Astrocyte (in vitro differentiated cells and primary cell): ENCODE measurements at regions not wholly inside any gene's neighbourhood (a gene's known extent, or its start where the extent isn't known, plus 50 kb on each side); places are given as distances from the start of the nearest gene placed in this dataset.

Source experiments
- DNase-seq: peaks from one replicate; pipeline ENCODE4 v3.0.0-alpha.2; 2010; ENCODE audit warnings: low read depth
- FAIRE-seq: peaks from 2 replicates; lab custom pipeline; 2011; peaks lifted over from hg19 to GRCh38; lab: Jason Lieb, UNC
- H2AFZ ChIP-seq: 2 replicates; pipeline ENCODE4 v1.6.0; 2012; ENCODE audit warnings: low read depth, low read length, inconsistent platforms
- H3K27ac ChIP-seq: 2 replicates; pipeline ENCODE4 v1.5.1; 2011; ENCODE audit warnings: low read depth, low read length, inconsistent platforms
- H3K27me3 ChIP-seq: 2 replicates; pipeline ENCODE4 v1.6.0; 2011; ENCODE audit warnings: low read length, inconsistent platforms; ENCODE audit not compliant: insufficient read depth
- H3K36me3 ChIP-seq: 2 replicates; pipeline ENCODE4 v1.5.1; 2011; ENCODE audit warnings: low read length, inconsistent platforms; ENCODE audit not compliant: insufficient read depth
- H3K4me1 ChIP-seq: 2 replicates; pipeline ENCODE4 v1.5.1; 2011; ENCODE audit warnings: low read length, inconsistent platforms; ENCODE audit not compliant: insufficient read depth
- H3K4me2 ChIP-seq: 2 replicates; pipeline ENCODE4 v1.6.0; 2012; ENCODE audit warnings: low read length, inconsistent platforms
- H3K4me3 ChIP-seq: 2 replicates; pipeline ENCODE4 v1.5.1; 2011; ENCODE audit warnings: low read depth, mild to moderate bottlenecking, low read length, inconsistent platforms; ENCODE audit not compliant: insufficient read depth
- H3K79me2 ChIP-seq: 2 replicates; pipeline ENCODE4 v1.6.0; 2012; ENCODE audit warnings: mild to moderate bottlenecking, low read length, inconsistent platforms; ENCODE audit not compliant: insufficient read depth
- H3K9ac ChIP-seq: 2 replicates; pipeline ENCODE4 v1.6.0; 2012; ENCODE audit warnings: mild to moderate bottlenecking, low read length, inconsistent platforms
- H3K9me3 ChIP-seq: 2 replicates; pipeline ENCODE4 v1.5.1; 2012; ENCODE audit warnings: low read depth, mild to moderate bottlenecking, low read length, inconsistent platforms; ENCODE audit not compliant: insufficient read depth
- H4K20me1 ChIP-seq: 2 replicates; pipeline ENCODE4 v1.6.0; 2012; ENCODE audit warnings: low read length, inconsistent platforms; ENCODE audit not compliant: insufficient read depth
- H3K27ac Mint-ChIP-seq: one replicate; pipeline ENCODE4 v1.8.0; 2021; ENCODE audit warnings: mild to moderate bottlenecking, mixed read lengths; ENCODE audit not compliant: unreplicated experiment
- H3K27me3 Mint-ChIP-seq: one replicate; pipeline ENCODE4 v1.8.0; 2021; ENCODE audit warnings: low read depth, mixed read lengths; ENCODE audit not compliant: unreplicated experiment
- H3K36me3 Mint-ChIP-seq: one replicate; pipeline ENCODE4 v1.8.0; 2021; ENCODE audit warnings: low read depth, mixed read lengths; ENCODE audit not compliant: unreplicated experiment
- H3K4me1 Mint-ChIP-seq: one replicate; pipeline ENCODE4 v1.8.0; 2021; ENCODE audit warnings: low read depth, mixed read lengths; ENCODE audit not compliant: unreplicated experiment
- H3K4me3 Mint-ChIP-seq: one replicate; pipeline ENCODE4 v1.8.0; 2021; ENCODE audit warnings: mild to moderate bottlenecking, moderate library complexity, mixed read lengths; ENCODE audit not compliant: unreplicated experiment
- H3K9me3 Mint-ChIP-seq: one replicate; pipeline ENCODE4 v1.8.0; 2021; ENCODE audit warnings: mild to moderate bottlenecking, mixed read lengths; ENCODE audit not compliant: unreplicated experiment
- EZH2 ChIP-seq: IDR thresholded peaks from 2 replicates; pipeline ENCODE4 v1.6.1; 2012; ENCODE audit warnings: mild to moderate bottlenecking, low read length, inconsistent platforms; ENCODE audit not compliant: insufficient read depth
- TF ChIP-seq, protein P1 (sequence below): IDR thresholded peaks from 2 replicates; pipeline ENCODE4 v1.5.1; 2011; ENCODE audit warnings: low read depth, mild to moderate bottlenecking, inconsistent platforms, low read length, moderate library complexity; ENCODE audit not compliant: insufficient read depth

DNA sequence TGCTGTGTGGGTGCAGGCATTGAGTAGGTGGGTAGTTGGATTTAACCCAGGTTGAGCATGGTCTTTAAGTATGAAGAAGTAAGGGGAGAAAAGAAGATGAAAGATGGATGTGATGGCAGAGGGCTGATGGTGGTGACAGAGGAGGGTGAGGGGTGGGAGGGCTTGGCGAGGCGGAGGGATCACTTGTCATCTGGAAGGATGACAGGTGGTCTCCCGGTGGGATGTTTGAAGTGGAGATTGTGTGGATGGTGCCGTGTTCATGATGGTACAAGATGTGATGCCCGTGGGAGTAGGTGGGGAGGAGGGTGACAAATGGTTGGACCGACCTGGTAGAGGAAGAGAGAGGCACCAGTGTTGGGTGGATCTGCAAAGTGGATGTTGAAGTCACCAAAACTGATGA is 208.8 kb downstream of the RPLP1 start:
- FAIRE-seq (no peak), DNase-seq (no peak)
- H4K20me1 ChIP-seq: no peaks in the 10 kb centered on the region
- no peak overlapping the region for H3K4me3 ChIP-seq
- H3K9ac ChIP-seq: no peak overlapping the region
- Mint-ChIP-seq H3K27me3 (peaks cover 28% of the 10 kb centered on the region), H3K4me1 (peaks cover 3% of the 10 kb centered on the region), H3K4me3 (no peak overlapping the region), H3K36me3 (no peaks in the 10 kb centered on the region), H3K27ac (no peak overlapping the region), H3K9me3 (peaks cover 13% of the 10 kb centered on the region)
- no peaks in the 10 kb centered on the region for H3K9me3 ChIP-seq
- H3K4me2 ChIP-seq: no peak overlapping the region
- no peak overlapping the region for H2AFZ ChIP-seq
- H3K36me3 ChIP-seq: no peaks in the 10 kb centered on the region
- TF ChIP-seq EZH2: no peak
- TF ChIP-seq, protein P1, sequence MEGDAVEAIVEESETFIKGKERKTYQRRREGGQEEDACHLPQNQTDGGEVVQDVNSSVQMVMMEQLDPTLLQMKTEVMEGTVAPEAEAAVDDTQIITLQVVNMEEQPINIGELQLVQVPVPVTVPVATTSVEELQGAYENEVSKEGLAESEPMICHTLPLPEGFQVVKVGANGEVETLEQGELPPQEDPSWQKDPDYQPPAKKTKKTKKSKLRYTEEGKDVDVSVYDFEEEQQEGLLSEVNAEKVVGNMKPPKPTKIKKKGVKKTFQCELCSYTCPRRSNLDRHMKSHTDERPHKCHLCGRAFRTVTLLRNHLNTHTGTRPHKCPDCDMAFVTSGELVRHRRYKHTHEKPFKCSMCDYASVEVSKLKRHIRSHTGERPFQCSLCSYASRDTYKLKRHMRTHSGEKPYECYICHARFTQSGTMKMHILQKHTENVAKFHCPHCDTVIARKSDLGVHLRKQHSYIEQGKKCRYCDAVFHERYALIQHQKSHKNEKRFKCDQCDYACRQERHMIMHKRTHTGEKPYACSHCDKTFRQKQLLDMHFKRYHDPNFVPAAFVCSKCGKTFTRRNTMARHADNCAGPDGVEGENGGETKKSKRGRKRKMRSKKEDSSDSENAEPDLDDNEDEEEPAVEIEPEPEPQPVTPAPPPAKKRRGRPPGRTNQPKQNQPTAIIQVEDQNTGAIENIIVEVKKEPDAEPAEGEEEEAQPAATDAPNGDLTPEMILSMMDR: no peak
- H3K79me2 ChIP-seq: no peaks in the 10 kb centered on the region
- no peak overlapping the region for H3K27ac ChIP-seq
- peaks cover 20% of the 10 kb centered on the region for H3K27me3 ChIP-seq
- no peaks in the 10 kb centered on the region for H3K4me1 ChIP-seq

DNA sequence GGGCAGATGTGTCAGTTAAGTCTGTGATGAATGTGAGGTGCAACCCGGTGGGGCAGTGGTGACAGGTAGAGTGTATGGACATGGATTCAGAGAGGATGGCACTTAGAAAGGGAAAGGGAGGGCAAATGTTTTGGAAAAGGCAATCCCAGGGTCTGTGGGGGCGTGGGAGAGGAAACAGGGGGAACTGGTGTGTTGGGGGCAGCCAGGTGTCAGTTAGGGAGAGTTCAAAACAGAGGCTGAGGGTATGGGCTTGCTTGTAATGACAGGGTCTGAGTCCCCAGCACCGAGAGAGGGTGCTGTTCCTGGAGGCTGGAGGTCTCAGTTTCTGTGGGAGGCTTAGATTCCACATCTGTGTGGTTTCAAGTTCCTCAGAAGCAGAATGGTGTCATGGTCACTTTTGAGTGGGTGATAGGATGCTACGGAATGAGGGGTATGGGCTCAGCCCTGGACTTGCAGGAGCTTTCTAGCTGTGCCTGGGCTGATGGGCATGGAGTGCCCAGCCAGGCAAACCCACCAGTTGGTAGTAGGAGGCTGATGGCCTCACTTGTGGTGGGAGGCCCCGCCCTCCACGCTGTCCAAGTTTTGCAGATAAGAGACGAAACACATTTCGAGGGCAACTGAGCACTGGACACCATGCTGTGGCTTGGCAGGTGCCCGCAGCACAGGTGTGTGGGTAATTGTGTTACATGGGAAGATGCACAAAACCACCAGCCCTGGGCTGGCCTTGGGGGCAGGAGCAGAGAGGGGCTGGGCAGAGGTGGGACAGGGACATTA is 209.4 kb downstream of the RPLP1 start:
- Histone ChIP-seq H3K27ac (no peak overlapping the region), H3K9ac (no peak overlapping the region), H3K9me3 (no peaks in the 10 kb centered on the region), H3K4me2 (no peak overlapping the region), H3K4me3 (no peak overlapping the region), H3K79me2 (no peaks in the 10 kb centered on the region), H3K4me1 (no peaks in the 10 kb centered on the region), H4K20me1 (no peaks in the 10 kb centered on the region), H3K36me3 (no peaks in the 10 kb centered on the region), H3K27me3 (peaks cover 19% of the 10 kb centered on the region), H2AFZ (no peak overlapping the region)
- FAIRE-seq (no peak), DNase-seq (no peak)
- Mint-ChIP-seq H3K4me1 (peaks cover 5% of the 10 kb centered on the region), H3K9me3 (peaks cover 10% of the 10 kb centered on the region), H3K27me3 (peaks cover 27% of the 10 kb centered on the region), H3K36me3 (no peaks in the 10 kb centered on the region), H3K27ac (no peak overlapping the region), H3K4me3 (no peak overlapping the region)
- TF ChIP-seq, protein P1: no peak
- no peak for TF ChIP-seq EZH2

DNA sequence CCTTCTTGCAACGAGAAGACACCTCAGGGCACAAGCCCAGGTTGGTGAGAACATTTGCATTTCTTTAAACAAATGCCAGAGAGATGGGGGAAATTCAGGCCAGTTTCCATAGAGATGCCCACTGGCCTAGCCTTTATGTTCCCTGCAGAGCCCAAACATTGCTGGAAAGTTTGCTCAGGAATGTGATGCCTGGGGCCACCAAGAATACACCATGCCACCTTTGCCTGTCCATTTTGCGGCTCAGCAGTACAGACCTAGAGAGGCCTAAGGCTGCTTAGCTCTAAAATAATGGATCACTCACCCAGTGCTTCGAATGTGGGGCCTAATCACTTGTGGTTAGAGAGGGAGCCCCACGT is 210.0 kb downstream of the RPLP1 start:
- Mint-ChIP-seq H3K4me1 (peaks cover 5% of the 10 kb centered on the region), H3K27me3 (peaks cover 22% of the 10 kb centered on the region), H3K9me3 (peaks cover 5% of the 10 kb centered on the region), H3K4me3 (no peak overlapping the region), H3K36me3 (no peaks in the 10 kb centered on the region), H3K27ac (no peak overlapping the region)
- no peak overlapping the region for H3K4me2 ChIP-seq
- H2AFZ ChIP-seq: no peak overlapping the region
- no peak overlapping the region for H3K9ac ChIP-seq
- peaks cover 13% of the 10 kb centered on the region for H3K27me3 ChIP-seq
- no peaks in the 10 kb centered on the region for H3K79me2 ChIP-seq
- no peaks in the 10 kb centered on the region for H3K36me3 ChIP-seq
- no peak for TF ChIP-seq EZH2
- TF ChIP-seq, protein P1: no peak
- H4K20me1 ChIP-seq: no peaks in the 10 kb centered on the region
- FAIRE-seq (no peak), DNase-seq (no peak)
- no peak overlapping the region for H3K27ac ChIP-seq
- no peaks in the 10 kb centered on the region for H3K4me1 ChIP-seq
- H3K4me3 ChIP-seq: no peak overlapping the region
- H3K9me3 ChIP-seq: no peaks in the 10 kb centered on the region
